ENCODE measurements at regions not wholly inside any gene's neighbourhood (a gene's known extent, or its start where the extent isn't known, plus 50 kb on each side); places are given as distances from the start of the nearest gene placed in this dataset.

DNA sequence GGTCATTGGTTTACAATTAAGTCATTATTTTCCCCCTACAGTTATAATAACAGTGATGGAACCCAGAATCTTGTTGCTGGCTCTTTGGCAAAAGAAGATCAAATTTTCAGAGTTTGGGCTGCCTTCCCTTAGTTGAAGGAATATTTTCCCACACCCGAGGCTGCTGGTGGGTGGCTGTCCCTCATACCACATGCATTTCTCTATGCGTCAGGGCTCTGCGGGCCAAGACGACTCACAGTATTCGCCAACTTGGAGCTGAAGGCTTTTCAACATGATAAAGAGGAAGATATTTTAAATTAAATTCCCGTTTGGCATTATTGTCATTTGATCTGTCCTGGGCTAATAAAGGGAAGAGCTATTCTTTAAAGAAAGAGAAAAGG, 102.2 kb upstream of the SASH1 start (continued):
- TF ChIP-seq, protein P1, sequence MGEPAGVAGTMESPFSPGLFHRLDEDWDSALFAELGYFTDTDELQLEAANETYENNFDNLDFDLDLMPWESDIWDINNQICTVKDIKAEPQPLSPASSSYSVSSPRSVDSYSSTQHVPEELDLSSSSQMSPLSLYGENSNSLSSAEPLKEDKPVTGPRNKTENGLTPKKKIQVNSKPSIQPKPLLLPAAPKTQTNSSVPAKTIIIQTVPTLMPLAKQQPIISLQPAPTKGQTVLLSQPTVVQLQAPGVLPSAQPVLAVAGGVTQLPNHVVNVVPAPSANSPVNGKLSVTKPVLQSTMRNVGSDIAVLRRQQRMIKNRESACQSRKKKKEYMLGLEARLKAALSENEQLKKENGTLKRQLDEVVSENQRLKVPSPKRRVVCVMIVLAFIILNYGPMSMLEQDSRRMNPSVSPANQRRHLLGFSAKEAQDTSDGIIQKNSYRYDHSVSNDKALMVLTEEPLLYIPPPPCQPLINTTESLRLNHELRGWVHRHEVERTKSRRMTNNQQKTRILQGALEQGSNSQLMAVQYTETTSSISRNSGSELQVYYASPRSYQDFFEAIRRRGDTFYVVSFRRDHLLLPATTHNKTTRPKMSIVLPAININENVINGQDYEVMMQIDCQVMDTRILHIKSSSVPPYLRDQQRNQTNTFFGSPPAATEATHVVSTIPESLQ (CRISPR knock-in tag; IDR thresholded peaks at IDR 0.05) = no peak
- TF ChIP-seq MYBL2 (CRISPR knock-in tag; IDR thresholded peaks at IDR 0.05) = no peak
- no peak for TF ChIP-seq JAZF1 (CRISPR knock-in tag; IDR thresholded peaks at IDR 0.05)

DNA sequence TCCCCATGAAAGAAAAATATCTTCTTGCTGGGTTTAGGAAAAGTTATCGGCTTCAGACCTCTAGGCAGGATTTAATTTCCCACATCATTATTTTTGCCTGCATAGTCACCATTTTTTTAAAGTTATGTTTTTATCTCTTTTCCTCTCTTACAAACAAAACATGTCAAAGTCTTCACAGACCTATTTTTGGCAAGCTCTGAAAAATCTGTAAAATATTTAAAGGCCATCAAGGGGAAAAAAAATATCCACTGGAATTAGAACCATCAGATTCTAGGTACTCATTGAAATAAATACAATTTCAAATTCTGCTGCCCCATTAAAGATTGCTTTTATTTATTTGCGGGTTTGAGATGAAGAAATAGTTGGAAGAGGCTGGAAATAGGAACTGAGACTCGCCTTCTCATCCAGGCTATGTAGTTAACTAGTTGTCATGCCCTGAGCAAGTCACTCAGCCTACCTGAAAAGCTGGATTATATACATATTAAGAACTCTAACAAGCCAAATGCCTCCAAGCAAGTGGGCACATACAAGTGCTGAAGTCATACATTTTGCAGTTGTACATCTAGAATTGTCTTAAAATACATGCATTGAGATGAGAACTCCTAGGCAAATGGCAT, 101.7 kb upstream of the SASH1 start:
- Mint-ChIP-seq H3K4me3 (no peak overlapping the region), H3K27me3 (ENCODE audit: low read depth) (no peaks in the 10 kb centered on the region; the same call in 1 of the 2 replicates), H3K27ac (no peak overlapping the region), H3K9me3 (no peaks in the 10 kb centered on the region), H3K36me3 (no peaks in the 10 kb centered on the region), H3K4me1 (peaks cover 26% of the 10 kb centered on the region)
- DNase-seq (ENCODE audit: low spot score) = no peak
- TF ChIP-seq, protein P2, sequence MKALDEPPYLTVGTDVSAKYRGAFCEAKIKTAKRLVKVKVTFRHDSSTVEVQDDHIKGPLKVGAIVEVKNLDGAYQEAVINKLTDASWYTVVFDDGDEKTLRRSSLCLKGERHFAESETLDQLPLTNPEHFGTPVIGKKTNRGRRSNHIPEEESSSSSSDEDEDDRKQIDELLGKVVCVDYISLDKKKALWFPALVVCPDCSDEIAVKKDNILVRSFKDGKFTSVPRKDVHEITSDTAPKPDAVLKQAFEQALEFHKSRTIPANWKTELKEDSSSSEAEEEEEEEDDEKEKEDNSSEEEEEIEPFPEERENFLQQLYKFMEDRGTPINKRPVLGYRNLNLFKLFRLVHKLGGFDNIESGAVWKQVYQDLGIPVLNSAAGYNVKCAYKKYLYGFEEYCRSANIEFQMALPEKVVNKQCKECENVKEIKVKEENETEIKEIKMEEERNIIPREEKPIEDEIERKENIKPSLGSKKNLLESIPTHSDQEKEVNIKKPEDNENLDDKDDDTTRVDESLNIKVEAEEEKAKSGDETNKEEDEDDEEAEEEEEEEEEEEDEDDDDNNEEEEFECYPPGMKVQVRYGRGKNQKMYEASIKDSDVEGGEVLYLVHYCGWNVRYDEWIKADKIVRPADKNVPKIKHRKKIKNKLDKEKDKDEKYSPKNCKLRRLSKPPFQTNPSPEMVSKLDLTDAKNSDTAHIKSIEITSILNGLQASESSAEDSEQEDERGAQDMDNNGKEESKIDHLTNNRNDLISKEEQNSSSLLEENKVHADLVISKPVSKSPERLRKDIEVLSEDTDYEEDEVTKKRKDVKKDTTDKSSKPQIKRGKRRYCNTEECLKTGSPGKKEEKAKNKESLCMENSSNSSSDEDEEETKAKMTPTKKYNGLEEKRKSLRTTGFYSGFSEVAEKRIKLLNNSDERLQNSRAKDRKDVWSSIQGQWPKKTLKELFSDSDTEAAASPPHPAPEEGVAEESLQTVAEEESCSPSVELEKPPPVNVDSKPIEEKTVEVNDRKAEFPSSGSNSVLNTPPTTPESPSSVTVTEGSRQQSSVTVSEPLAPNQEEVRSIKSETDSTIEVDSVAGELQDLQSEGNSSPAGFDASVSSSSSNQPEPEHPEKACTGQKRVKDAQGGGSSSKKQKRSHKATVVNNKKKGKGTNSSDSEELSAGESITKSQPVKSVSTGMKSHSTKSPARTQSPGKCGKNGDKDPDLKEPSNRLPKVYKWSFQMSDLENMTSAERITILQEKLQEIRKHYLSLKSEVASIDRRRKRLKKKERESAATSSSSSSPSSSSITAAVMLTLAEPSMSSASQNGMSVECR (CRISPR knock-in tag; IDR thresholded peaks at IDR 0.05; ENCODE audit: borderline replicate concordance) = no peak
- TF ChIP-seq, protein P3, sequence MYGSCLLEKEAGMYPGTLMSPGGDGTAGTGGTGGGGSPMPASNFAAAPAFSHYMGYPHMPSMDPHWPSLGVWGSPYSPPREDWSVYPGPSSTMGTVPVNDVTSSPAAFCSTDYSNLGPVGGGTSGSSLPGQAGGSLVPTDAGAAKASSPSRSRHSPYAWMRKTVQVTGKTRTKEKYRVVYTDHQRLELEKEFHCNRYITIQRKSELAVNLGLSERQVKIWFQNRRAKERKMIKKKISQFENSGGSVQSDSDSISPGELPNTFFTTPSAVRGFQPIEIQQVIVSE (CRISPR knock-in tag; IDR thresholded peaks at IDR 0.05; ENCODE audit: borderline replicate concordance) = no peak
- TF ChIP-seq, protein P4, sequence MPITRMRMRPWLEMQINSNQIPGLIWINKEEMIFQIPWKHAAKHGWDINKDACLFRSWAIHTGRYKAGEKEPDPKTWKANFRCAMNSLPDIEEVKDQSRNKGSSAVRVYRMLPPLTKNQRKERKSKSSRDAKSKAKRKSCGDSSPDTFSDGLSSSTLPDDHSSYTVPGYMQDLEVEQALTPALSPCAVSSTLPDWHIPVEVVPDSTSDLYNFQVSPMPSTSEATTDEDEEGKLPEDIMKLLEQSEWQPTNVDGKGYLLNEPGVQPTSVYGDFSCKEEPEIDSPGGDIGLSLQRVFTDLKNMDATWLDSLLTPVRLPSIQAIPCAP (CRISPR knock-in tag; IDR thresholded peaks at IDR 0.05) = no peak
- TF ChIP-seq GTF2I (CRISPR knock-in tag; conservative IDR thresholded peaks at IDR 0.05) (no peak), ZNF396 (CRISPR knock-in tag; IDR thresholded peaks at IDR 0.05; ENCODE audit: borderline replicate concordance) (no peak), ZBTB21 (CRISPR knock-in tag; IDR thresholded peaks at IDR 0.05; ENCODE audit: borderline replicate concordance) (no peak), OVOL2 (CRISPR knock-in tag; IDR thresholded peaks at IDR 0.05; ENCODE audit: borderline replicate concordance) (no peak), MXD4 (CRISPR knock-in tag; IDR thresholded peaks at IDR 0.05; ENCODE audit: borderline replicate concordance) (no peak), ZNF671 (CRISPR knock-in tag; IDR thresholded peaks at IDR 0.05) (no peak), PRDM15 (CRISPR knock-in tag; IDR thresholded peaks at IDR 0.05) (no peak), ZNF416 (CRISPR knock-in tag; IDR thresholded peaks at IDR 0.05) (no peak), TP53 (CRISPR knock-in tag; IDR thresholded peaks at IDR 0.05) (no peak), E2F1 (CRISPR knock-in tag; IDR thresholded peaks at IDR 0.05) (no peak), NFATC4 (CRISPR knock-in tag; IDR thresholded peaks at IDR 0.05) (no peak)
- TF ChIP-seq, protein P5, sequence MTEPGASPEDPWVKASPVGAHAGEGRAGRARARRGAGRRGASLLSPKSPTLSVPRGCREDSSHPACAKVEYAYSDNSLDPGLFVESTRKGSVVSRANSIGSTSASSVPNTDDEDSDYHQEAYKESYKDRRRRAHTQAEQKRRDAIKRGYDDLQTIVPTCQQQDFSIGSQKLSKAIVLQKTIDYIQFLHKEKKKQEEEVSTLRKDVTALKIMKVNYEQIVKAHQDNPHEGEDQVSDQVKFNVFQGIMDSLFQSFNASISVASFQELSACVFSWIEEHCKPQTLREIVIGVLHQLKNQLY (CRISPR knock-in tag; IDR thresholded peaks at IDR 0.05) = no peak
- ChIA-PET POLR2A (no interaction called here), CTCF (no interaction called here)
- no peak for ATAC-seq
